GM18868 (cell line): ENCODE measurements at regions not wholly inside any gene's neighbourhood (a gene's known extent, or its start where the extent isn't known, plus 50 kb on each side); places are given as distances from the start of the nearest gene placed in this dataset.
"Not testable (repeated sequence)": the region's sequence is repeated elsewhere in the genome, so short reads cannot be mapped to it uniquely, and the experiment has no call there.

ENCODE experiments used
- ATAC-seq: cut with Tn5 transposase; IDR thresholded peaks from one replicate; pipeline ENCODE4 v1.9.1; 2021; ENCODE audit warnings: mild to moderate bottlenecking, moderate library complexity; ENCODE audit not compliant: unreplicated experiment

DNA sequence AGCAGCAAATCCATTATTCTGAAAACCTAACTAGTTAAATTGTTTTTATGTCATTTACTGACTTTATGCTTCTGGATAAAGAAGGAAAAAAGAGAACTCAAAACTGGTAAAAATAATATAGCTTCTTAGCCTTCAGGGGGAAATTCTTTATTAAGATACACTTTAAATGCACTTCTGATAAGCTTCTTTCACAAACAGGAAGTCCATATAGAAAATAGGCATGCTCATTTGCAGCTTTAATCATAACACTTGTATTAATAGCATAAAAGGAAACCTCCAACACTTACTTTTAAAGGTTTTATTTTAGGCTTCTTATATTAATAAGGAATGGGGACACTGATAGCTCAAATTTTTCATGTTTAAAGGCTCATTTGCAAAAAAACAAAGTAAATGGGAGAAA, 538.0 kb upstream of the SLC35B3 start:
- no peak for ATAC-seq

DNA sequence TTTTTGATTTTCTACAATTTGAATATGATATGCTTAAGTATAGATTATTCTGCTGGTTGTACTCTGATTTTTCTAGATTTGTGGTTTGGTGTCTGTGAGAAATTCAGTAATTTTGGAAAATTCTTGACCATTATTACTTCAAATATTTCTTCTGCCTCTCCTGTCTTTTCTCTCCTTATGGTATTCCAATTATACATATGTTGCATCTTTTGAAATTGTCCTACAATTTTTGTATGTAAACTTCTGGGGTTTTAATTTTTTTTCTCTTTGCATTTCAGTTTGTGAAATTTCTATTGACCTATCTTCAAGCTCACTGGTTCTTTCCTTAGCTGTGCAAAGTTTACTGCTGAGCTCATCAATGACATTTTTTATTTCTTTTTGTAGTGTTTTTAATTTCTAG, 534.4 kb upstream of the SLC35B3 start:
- ATAC-seq, result no peak

DNA sequence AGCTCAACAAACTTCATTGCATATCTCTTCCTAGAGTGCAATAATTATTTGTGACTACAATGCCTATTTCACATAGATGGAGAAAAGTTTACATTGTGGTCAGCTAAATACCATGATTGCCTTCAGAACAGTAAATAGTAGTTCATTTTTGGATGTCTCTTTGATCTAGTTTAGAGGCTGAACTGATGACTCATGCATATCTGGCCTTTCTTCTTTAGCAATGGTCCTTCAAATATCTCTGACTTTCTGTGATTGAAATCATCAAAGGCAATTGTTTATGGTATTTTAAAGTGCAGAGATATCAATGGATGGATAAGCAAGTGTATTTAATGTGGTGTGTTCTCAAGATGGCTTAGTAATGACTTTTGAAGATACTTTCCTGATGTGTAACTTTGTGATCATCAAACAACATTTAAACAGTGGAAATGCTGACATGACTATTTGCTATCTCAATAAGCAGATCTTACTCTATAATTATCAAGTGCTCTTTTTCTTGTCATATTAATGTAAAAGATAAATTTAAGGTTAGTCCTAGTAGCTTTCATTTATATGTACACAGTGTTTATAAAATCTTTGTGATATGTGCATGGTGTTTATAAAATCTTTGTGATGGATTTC, 523.7 kb upstream of the SLC35B3 start:
- no peak for ATAC-seq

GRCh38 chr6:8953310-8953709, 518.0 kb upstream of the SLC35B3 start:
- no peak for ATAC-seq

GRCh38 chr6:8948733-8949132, 513.4 kb upstream of the SLC35B3 start:
- ATAC-seq, result no peak

GRCh38 chr6:8947900-8948299, 512.6 kb upstream of the SLC35B3 start:
- peak; percentile 50 for ATAC-seq

DNA sequence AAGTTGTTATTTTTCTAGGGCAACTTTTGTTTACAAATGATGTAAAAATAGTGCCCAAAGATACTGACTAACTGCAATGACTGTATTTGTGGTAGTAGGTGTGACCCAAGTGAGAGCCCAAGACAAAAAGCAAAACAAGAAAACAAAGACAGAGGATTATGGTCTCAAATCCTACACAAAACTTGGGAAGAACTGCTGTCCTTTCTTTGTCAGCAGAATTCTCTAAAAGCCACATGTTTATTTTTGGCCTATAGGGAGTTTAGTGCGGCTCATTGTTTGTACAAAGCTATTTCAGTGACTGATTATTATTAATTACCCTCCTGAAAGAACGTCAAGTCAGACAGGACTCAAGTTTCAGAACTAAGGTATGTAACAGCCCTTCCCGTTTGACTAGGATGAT, 509.2 kb upstream of the SLC35B3 start:
- ATAC-seq, result no peak

DNA sequence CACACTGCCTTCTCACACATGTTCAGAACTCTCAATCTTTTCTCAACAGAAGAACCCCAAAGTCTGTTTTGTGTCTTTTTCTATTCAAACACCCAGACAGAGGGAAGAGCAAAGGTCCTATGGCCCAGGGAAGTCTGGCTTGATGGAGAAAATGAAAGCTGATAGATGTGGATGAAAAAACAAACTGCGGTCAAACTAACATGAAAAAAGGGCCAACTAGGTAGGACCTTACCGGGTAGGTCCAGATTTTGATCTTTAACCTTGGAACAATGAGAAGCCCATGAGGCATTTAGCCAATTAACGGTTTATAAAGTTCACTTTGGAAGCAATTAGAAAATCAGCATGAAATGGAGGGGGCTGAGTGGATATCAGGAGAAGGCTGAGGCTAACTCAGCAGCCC, 507.7 kb upstream of the SLC35B3 start:
- no peak for ATAC-seq

- ATAC-seq, result no peak
These were observed 506.2 kb upstream of the SLC35B3 start for GRCh38 chr6:8941577-8941976.

GRCh38 chr6:8940356-8940755, 505.0 kb upstream of the SLC35B3 start:
- no peak for ATAC-seq

DNA sequence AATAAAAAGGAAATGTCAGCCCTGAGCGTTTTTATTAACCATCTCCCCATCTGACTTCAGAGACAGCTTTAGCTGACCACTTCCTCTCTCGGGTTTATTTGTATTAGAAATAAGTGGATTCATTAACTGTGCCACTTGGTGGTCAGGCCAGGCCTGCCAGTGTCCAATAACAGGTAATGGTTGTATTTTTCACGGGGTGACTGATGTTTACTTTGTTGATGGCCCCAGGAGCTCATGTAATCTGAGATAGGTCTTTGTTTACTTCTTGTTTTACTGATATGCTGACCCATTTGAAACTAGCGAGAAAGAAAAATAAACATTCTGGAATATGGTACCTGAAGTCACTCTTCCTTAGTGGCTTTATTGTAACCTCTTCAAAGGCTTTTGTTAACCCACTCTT, 504.3 kb upstream of the SLC35B3 start:
- ATAC-seq, result peak; percentile 45

DNA sequence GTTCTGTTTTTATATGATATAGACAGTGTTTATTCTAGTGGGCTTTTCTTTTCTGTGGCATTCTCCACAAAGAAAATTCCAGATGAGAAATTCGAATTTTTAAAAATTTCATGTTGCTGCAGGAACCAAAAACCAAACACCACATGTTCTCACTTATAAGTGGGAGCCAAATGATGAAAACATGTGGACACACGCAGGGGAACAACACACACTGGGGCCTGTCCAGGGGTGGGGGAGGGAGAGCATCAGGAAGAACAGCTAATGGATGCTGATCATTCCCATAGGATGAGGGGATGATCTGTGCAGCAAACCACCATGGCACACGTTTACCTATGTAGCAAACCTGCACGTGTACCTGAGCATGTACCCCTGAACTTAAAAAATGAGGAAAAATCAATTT, 499.0 kb upstream of the SLC35B3 start:
- ATAC-seq, result no peak

DNA sequence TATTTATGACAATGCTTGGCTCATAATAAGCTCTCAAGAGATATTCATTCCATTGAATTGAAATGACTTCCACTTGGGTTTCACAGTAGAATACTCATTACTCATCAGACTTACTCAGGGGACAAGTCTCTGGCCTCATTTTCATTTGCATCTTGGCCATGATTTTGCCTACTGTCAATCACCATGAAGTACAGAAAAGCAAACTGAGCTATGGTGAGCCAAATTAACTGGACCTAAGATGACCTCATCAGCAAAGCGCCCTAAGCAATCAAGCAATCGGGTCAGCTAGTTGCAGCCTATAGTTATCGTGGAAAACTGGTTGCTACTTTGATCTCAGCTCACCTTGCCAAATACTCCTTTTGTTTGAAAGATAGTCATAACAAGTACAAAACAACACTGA, 494.7 kb upstream of the SLC35B3 start:
- no peak for ATAC-seq

DNA sequence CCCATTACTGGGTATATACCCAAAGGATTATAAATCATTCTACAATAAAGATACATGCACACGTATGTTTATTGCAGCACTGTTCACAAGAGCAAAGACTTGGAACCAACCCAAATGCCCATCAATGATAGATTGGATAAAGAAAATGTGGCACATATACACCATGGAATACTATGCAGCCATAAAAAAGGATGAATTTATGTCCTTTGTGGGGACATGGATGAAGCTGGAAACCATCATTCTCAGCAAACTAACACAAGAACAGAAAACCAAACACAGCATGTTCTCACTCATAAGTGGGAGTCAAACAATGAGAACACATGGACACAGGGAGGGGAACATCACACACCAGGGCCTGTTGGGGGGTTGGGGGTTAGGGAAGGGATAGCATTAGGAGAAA, 484.9 kb upstream of the SLC35B3 start:
- ATAC-seq, result not testable (repeated sequence)

- ATAC-seq, result no peak
These were observed 482.9 kb upstream of the SLC35B3 start for GRCh38 chr6:8918196-8918595.

DNA sequence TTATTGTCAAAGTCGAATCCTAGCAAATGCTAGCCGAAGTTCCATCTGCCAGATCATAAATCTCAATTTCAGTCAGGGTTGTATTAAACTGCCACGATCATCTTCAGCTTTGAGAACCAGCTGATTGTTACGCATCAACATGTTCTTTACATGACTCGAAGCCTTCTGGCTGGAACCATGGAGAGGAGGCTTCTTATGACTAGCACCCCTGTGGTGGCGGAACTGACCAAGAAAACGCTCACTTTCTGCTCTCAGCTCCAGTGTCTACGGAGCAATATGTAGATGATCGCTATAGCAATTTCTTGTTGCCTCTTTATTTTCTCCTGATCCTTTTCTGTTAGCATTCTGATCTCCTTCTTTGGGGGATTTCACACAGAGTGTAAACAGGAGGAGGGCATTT, 479.4 kb upstream of the SLC35B3 start:
- no peak for ATAC-seq

DNA sequence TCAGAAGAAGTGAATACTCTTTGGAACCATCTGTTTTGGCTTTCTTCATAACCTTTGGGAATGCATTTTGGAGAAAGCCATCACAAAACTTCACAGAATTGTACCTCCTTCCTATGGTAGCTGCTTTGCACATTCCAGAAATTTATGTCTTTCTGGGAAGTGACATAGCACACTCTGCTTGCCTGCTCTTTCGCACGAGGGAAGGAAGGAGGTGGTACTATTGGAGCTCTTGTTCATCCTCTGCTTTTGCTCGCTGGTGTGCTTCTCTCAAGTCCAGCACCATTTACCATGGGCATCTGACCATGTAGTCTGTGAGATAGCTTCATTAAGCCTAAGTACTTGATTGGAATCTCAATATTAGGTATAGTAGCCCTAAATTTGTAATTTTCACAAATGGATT, 473.3 kb upstream of the SLC35B3 start:
- no peak for ATAC-seq

GRCh38 chr6:8906699-8907098, 471.4 kb upstream of the SLC35B3 start:
- ATAC-seq, result no peak

- ATAC-seq, result no peak
These were observed 470.4 kb upstream of the SLC35B3 start for GRCh38 chr6:8905757-8906156.

GRCh38 chr6:8904754-8905153, 469.4 kb upstream of the SLC35B3 start:
- peak; percentile 63 for ATAC-seq

- ATAC-seq, result no peak
These were observed 464.7 kb upstream of the SLC35B3 start for GRCh38 chr6:8900056-8900455.

GRCh38 chr6:8889514-8889913, 454.2 kb upstream of the SLC35B3 start:
- no peak for ATAC-seq

DNA sequence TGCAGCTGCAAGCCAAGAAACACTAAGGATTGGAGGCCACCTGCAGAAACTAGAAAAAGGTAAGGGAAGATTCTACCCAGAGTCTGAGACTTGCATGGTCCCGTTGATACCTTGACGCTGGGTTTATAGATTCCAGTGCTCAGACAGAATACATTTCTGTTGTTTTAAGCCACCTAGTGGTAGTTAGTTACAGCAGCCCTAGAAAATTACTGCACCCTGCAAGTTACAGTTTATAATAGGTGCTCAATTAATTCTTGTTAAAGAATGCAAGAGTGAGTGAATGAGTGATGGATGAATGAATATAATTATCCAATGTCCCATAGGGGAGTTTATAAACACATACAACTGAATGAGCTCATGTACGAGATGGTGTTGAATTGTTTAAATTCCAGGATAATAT, 453.1 kb upstream of the SLC35B3 start:
- peak; percentile 63 for ATAC-seq

- ATAC-seq, result no peak
These were observed 446.3 kb upstream of the SLC35B3 start for GRCh38 chr6:8881663-8882062.
